ENCODE measurements at regions not wholly inside any gene's neighbourhood (a gene's known extent, or its start where the extent isn't known, plus 50 kb on each side); places are given as distances from the start of the nearest gene placed in this dataset.

GRCh38 chr6:40891686-40892085, 147.3 kb downstream of the UNC5CL start:
- intact Hi-C loops (cut with micrococcal nuclease; ENCODE audit: unreplicated experiment), result no loop called here
- no peak for TF ChIP-seq EZH2 (IDR thresholded peaks at IDR 0.05; ENCODE audit: low read depth)
- no peak for TF ChIP-seq CTCF (conservative IDR thresholded peaks at IDR 0.05)
- BruUV-seq (replicated peaks), result no TSS peak
- H3K4me3 ChIP-seq, result no peak overlapping the region
- no peak overlapping the region for H3K4me2 ChIP-seq
- POLR2A ChIA-PET (ENCODE audit: unreplicated experiment), result no interaction called here
- H3K36me3 ChIP-seq (ENCODE audit: low read depth), result no peaks in the 10 kb centered on the region
- H3K9me3 ChIP-seq (ENCODE audit: insufficient read depth, low read depth), result no peaks in the 10 kb centered on the region
- peaks cover 76% of the 10 kb centered on the region for H3K27me3 ChIP-seq (ENCODE audit: insufficient read depth, low read depth)
- no peak for DNase-seq
- H2AFZ ChIP-seq, result no peak overlapping the region
- H3K27ac ChIP-seq, result no peak overlapping the region
- CTCF ChIA-PET, result no interaction called here
- no peaks in the 10 kb centered on the region for H4K20me1 ChIP-seq (ENCODE audit: insufficient read depth)
- H3K79me2 ChIP-seq (ENCODE audit: low read depth), result no peaks in the 10 kb centered on the region
- H3K4me1 ChIP-seq (replicated peaks; ENCODE audit: insufficient read depth), result no peaks in the 10 kb centered on the region
- no peaks in the 10 kb centered on the region for H3K9me2 ChIP-seq (ENCODE audit: insufficient read depth)
- no peaks in the 10 kb centered on the region for H3F3A ChIP-seq (ENCODE audit: insufficient read depth, low read depth)

GRCh38 chr6:40891131-40891530, 147.9 kb downstream of the UNC5CL start:
- no peaks in the 10 kb centered on the region for H3K36me3 ChIP-seq (ENCODE audit: low read depth)
- H3K4me2 ChIP-seq, result no peak overlapping the region
- H3K9me2 ChIP-seq (ENCODE audit: insufficient read depth), result no peaks in the 10 kb centered on the region
- POLR2A ChIA-PET (ENCODE audit: unreplicated experiment), result no interaction called here
- no peak overlapping the region for H3K4me3 ChIP-seq
- intact Hi-C loops (cut with micrococcal nuclease; ENCODE audit: unreplicated experiment), result no loop called here
- DNase-seq, result no peak
- H3K27me3 ChIP-seq (ENCODE audit: insufficient read depth, low read depth), result peaks cover 80% of the 10 kb centered on the region
- H3F3A ChIP-seq (ENCODE audit: insufficient read depth, low read depth), result no peaks in the 10 kb centered on the region
- no peaks in the 10 kb centered on the region for H4K20me1 ChIP-seq (ENCODE audit: insufficient read depth)
- no peak for TF ChIP-seq EZH2 (IDR thresholded peaks at IDR 0.05; ENCODE audit: low read depth)
- no peak for TF ChIP-seq CTCF (conservative IDR thresholded peaks at IDR 0.05)
- no peak overlapping the region for H2AFZ ChIP-seq
- no peaks in the 10 kb centered on the region for H3K4me1 ChIP-seq (replicated peaks; ENCODE audit: insufficient read depth)
- H3K27ac ChIP-seq, result no peak overlapping the region
- no peaks in the 10 kb centered on the region for H3K79me2 ChIP-seq (ENCODE audit: low read depth)
- CTCF ChIA-PET, result no interaction called here
- BruUV-seq (replicated peaks), result no TSS peak
- no peaks in the 10 kb centered on the region for H3K9me3 ChIP-seq (ENCODE audit: insufficient read depth, low read depth)

DNA sequence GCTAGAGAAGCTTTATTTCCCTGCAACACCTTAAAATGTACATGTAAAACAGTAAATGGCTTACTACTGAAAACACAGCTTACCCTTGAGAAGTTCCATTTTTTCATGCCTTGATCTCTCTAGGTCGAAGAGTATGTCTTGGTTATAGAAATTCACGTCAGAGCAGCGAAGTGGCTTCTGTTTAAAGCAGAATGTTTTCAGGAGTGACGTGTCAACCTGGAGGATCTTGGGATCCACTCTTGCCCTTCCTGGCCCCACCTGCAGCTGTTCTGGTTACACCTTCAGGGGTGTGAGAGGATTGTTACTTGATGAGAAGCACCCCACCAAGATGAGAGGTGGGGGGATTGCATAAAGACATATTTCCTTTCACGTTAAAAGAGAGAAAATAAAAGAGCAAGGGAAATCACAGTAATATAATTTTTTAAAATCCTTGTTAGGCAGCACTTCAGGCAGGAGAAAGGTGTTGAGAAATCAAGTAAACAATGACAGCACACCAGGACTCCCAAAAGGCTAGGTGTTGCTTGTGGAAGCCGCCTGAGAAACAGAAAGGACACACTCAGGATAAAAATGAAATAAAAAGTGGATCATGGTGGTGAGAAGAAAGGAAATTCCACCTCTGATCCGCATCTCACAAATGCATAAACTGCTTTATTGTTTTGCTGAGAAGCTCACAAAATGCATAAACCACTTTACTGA, 149.7 kb downstream of the UNC5CL start:
- DNase-seq, result no peak

More for the DNA sequence above, 149.7 kb downstream of the UNC5CL start:
- ChIA-PET POLR2A (ENCODE audit: unreplicated experiment) (no interaction called here), CTCF (no interaction called here)
- Histone ChIP-seq H3K27me3 (ENCODE audit: insufficient read depth, low read depth) (peaks cover 93% of the 10 kb centered on the region), H3K9me3 (ENCODE audit: insufficient read depth, low read depth) (no peaks in the 10 kb centered on the region), H2AFZ (0 out of 2 replicates have a peak overlapping the region, but pooled peaks have one; percentile 7), H3K27ac (no peak overlapping the region), H3K9me2 (ENCODE audit: insufficient read depth) (no peaks in the 10 kb centered on the region), H3F3A (ENCODE audit: insufficient read depth, low read depth) (no peaks in the 10 kb centered on the region), H3K4me3 (no peak overlapping the region), H3K79me2 (ENCODE audit: low read depth) (no peaks in the 10 kb centered on the region), H4K20me1 (ENCODE audit: insufficient read depth) (no peaks in the 10 kb centered on the region), H3K4me1 (replicated peaks; ENCODE audit: insufficient read depth) (no peaks in the 10 kb centered on the region), H3K36me3 (ENCODE audit: low read depth) (no peaks in the 10 kb centered on the region), H3K4me2 (no peak overlapping the region)
- TF ChIP-seq CTCF (conservative IDR thresholded peaks at IDR 0.05) (no peak), EZH2 (IDR thresholded peaks at IDR 0.05; ENCODE audit: low read depth) (no peak)
- BruUV-seq (replicated peaks), result no TSS peak
- intact Hi-C loops (cut with micrococcal nuclease; ENCODE audit: unreplicated experiment), result no loop called here

All from PC-9 (cell line).